Ovary (tissue), 7 donors: ENCODE measurements at regions not wholly inside any gene's neighbourhood (a gene's known extent, or its start where the extent isn't known, plus 50 kb on each side); places are given as distances from the start of the nearest gene placed in this dataset.

ENCODE experiments used
- DNase-seq, 5 donors: peaks; one replicate each; pipeline ENCODE4 v3.0.0-alpha.2; 2019 to 2020
- H3K27ac ChIP-seq, 2 donors: fragments of 200-600 bp; one replicate each; pipeline versions ENCODE4 v1.5.1 to v1.8.0; 2019 to 2022
- H3K27me3 ChIP-seq: fragments of 200-600 bp; one replicate; pipeline ENCODE4 v1.8.0; 2022
- H3K36me3 ChIP-seq: fragments of 200-600 bp; sonication (generic); one replicate; pipeline ENCODE4 v1.5.1; 2019
- H3K4me1 ChIP-seq: one replicate; pipeline ENCODE4 v1.8.1; 2013; ENCODE audit warnings: mild to moderate bottlenecking, moderate library complexity; ENCODE audit not compliant: insufficient read depth
- H3K4me3 ChIP-seq: fragments of 200-600 bp; sonication (generic); one replicate; pipeline ENCODE4 v1.5.1; 2017
- H3K9me3 ChIP-seq, 2 donors: fragments of 200-600 bp in 1 of 2; sonication (generic) in 1 of 2; one replicate each; pipeline versions ENCODE4 v1.5.1 to v1.8.1; 2013 to 2019; ENCODE audit warnings: mild to moderate bottlenecking in 1 of 2, moderate library complexity in 1 of 2
- EP300 ChIP-seq: sonication (generic); formaldehyde crosslinking; IDR thresholded peaks from one replicate; pipeline ENCODE4 v1.6.1; 2017; ENCODE audit warnings: antibody characterized with exemption
- POLR2A ChIP-seq: fragments of 450-650 bp; IDR thresholded peaks from one replicate; pipeline ENCODE4 v1.6.1; 2017; ENCODE audit warnings: antibody characterized with exemption, mild to moderate bottlenecking, moderate library complexity
- WGBS, 3 donors: extraction: QIAGEN DNeasy Blood & Tissue Kit in 1 of 3; methylation state at CpG; one replicate each; pipeline versions ENCODE4 v1.1.5 to v1.1.7; 2013 to 2017; 5-methylcytosine and 5-hydroxymethylcytosine counted together
- intact Hi-C, 4 donors: fragments of 100-400 bp; cut with DNase I; formaldehyde crosslinking; loops; one replicate each; pipeline versions ENCODE4 v1.11.0 to v1.15.1; 2022 to 2023
- TF ChIP-seq, protein P1 (sequence below), 3 donors: fragments of 450-650 bp in 2 of 3; fragments of 200-600 bp in 1 of 3; IDR thresholded peaks; one replicate each; pipeline versions ENCODE4 v1.5.1 to v1.8.0; 2016 to 2022; ENCODE audit warnings: antibody characterized with exemption in 3 of 3, mild to moderate bottlenecking in 1 of 3
- donor health status: DM: no; HTN: no; CAD: no; lungs with moderate emphysema.
- donor health status: DM: no; HTN: no; CAD: no.
- donor health status: Bipolar disorder and iron deficiency.
- donor health status: DM: no; HTN: no; CAD: no.
- donor health status: DM: yes; HTN: yes; CAD: no.

GRCh38 chr5:144941004-144941403 lies 770.3 kb downstream of the KCTD16 start:
- Histone ChIP-seq H3K36me3 (no peaks in the 10 kb centered on the region), H3K4me1 (no peaks in the 10 kb centered on the region), H3K27me3 (no peaks in the 10 kb centered on the region), H3K27ac (no peak overlapping the region), H3K9me3 (no peaks in the 10 kb centered on the region), H3K4me3 (no peak overlapping the region)
- intact Hi-C loops = no loop called here
- TF ChIP-seq, protein P1, sequence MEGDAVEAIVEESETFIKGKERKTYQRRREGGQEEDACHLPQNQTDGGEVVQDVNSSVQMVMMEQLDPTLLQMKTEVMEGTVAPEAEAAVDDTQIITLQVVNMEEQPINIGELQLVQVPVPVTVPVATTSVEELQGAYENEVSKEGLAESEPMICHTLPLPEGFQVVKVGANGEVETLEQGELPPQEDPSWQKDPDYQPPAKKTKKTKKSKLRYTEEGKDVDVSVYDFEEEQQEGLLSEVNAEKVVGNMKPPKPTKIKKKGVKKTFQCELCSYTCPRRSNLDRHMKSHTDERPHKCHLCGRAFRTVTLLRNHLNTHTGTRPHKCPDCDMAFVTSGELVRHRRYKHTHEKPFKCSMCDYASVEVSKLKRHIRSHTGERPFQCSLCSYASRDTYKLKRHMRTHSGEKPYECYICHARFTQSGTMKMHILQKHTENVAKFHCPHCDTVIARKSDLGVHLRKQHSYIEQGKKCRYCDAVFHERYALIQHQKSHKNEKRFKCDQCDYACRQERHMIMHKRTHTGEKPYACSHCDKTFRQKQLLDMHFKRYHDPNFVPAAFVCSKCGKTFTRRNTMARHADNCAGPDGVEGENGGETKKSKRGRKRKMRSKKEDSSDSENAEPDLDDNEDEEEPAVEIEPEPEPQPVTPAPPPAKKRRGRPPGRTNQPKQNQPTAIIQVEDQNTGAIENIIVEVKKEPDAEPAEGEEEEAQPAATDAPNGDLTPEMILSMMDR (IDR thresholded peaks at IDR 0.05) = no peak
- TF ChIP-seq EP300 = no peak
- no peak for TF ChIP-seq POLR2A
- DNase-seq = no peak

DNA sequence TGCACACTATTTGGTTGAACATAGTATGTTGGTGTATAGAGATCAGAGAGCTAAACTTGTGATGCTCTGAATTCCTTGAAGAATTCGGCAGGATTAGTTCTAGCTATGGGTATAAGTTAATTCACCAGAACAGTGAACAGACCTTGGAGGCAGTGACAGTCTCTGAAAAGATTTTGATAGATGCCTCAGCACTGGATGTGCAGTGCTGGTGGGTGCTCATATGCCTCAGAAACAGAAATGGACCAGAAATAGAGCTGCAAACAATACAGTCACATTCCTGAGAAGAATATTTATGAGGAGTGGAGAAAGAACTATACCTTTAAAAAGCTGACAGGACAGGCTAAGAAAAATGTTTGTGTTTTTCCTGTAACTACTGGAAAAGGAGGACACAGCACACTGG lies 747.7 kb downstream of the KCTD16 start:
- WGBS, 3 donors = 66 to 81% (median 76%) methylated on average over 1 of the region's 1 CpG
- Histone ChIP-seq H3K4me1 (no peaks in the 10 kb centered on the region), H3K27ac (no peak overlapping the region), H3K27me3 (no peaks in the 10 kb centered on the region), H3K4me3 (no peak overlapping the region), H3K36me3 (no peaks in the 10 kb centered on the region), H3K9me3 (no peaks in the 10 kb centered on the region)
- intact Hi-C loops = no loop called here
- TF ChIP-seq EP300 (no peak), POLR2A (no peak)
- TF ChIP-seq, protein P1 (IDR thresholded peaks at IDR 0.05) = no peak
- DNase-seq = no peak

GRCh38 chr5:144915452-144915851 lies 744.8 kb downstream of the KCTD16 start:
- Histone ChIP-seq H3K27me3 (no peaks in the 10 kb centered on the region), H3K4me3 (no peak overlapping the region), H3K4me1 (no peaks in the 10 kb centered on the region), H3K36me3 (no peaks in the 10 kb centered on the region), H3K27ac (no peak overlapping the region), H3K9me3 (no peaks in the 10 kb centered on the region)
- intact Hi-C loops = no loop called here
- DNase-seq = no peak
- TF ChIP-seq EP300 = no peak
- TF ChIP-seq, protein P1 (IDR thresholded peaks at IDR 0.05) = no peak
- TF ChIP-seq POLR2A = no peak

- Histone ChIP-seq H3K9me3 (no peaks in the 10 kb centered on the region), H3K4me1 (no peaks in the 10 kb centered on the region), H3K4me3 (no peak overlapping the region), H3K36me3 (no peaks in the 10 kb centered on the region), H3K27me3 (no peaks in the 10 kb centered on the region), H3K27ac (no peak overlapping the region)
- WGBS, 3 donors = 42 to 61% (median 60%) methylated on average over 2 of the region's 2 CpGs
- intact Hi-C loops = no loop called here
- TF ChIP-seq EP300 (no peak), POLR2A (no peak)
- TF ChIP-seq, protein P1 (IDR thresholded peaks at IDR 0.05) = no peak
- DNase-seq = no peak
Measured at GRCh38 chr5:144913661-144914060, 743.0 kb downstream of the KCTD16 start.

DNA sequence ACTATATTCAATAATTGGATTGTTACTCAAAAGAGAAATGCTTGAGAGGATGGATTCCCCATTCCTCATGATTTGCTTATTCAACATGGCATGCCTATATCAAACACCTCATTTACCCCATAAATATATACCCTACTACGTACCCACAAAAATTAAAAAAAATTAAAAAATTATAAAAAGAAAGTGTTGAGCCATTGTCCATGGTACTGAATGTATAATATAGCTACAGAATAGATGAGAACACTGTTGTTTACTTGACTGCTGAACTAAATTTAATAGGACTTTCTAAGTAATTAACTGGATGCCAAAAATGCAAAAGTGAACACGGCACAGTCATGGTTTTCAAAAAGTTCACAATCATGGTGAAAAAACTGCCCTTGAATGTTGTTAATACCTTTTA lies 725.8 kb downstream of the KCTD16 start:
- H3K27me3 ChIP-seq = no peaks in the 10 kb centered on the region
- 58 to 75% (median 62%) methylated on average over 2 of the region's 2 CpGs for WGBS, 3 donors
- H3K4me1 ChIP-seq = no peaks in the 10 kb centered on the region
- TF ChIP-seq EP300 (no peak), POLR2A (no peak)
- TF ChIP-seq, protein P1 (IDR thresholded peaks at IDR 0.05) = no peak
- DNase-seq = no peak
- H3K36me3 ChIP-seq = no peaks in the 10 kb centered on the region
- no peaks in the 10 kb centered on the region for H3K9me3 ChIP-seq
- no peak overlapping the region for H3K27ac ChIP-seq
- H3K4me3 ChIP-seq = no peak overlapping the region
- intact Hi-C loops = no loop called here
